ENCODE measurements at regions not wholly inside any gene's neighbourhood (a gene's known extent, or its start where the extent isn't known, plus 50 kb on each side); places are given as distances from the start of the nearest gene placed in this dataset.

DNA sequence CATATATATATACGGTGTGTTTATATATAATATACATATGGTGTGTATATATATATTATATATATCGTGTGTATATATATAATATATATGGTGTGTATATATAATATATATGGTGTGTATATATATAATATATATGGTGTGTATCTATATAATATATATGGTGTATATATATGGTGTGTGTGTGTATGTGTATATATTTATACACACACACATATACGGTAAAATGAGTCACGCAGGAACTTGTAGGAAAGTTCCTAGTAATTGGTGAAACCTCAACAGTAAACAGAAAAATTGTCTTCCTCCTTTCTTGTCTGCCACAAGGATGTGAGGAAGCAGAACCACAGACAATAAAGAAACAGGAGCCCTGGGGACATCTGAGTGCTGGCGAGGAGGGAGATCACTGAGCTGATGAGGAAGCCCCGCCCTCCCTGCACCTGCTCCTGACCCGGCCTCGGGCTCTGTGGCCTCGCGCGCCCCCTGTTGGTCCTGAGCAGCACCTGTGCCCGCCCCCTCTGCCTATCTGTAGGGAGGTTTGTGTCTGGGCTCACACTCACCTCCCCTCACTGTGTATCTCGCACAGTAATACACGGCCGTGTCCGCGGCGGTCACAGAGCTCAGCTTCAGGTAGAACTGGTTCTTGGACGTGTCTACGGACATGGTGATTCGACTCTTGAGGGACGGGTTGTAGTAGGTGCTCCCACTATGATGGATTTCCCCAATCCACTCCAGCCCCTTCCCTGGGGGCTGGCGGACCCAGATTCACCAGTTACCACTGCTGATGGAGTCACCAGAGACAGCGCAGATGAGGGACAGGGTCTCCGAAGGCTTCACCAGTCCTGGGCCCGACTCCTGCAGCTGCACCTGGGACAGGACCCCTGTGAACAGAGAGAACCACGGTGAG, 1079.4 kb downstream of the TMEM121 start:
- H2AFZ ChIP-seq (ENCODE audit: low read length), result no peak overlapping the region
- H3K27me3 ChIP-seq (ENCODE audit: low read length), result no peaks in the 10 kb centered on the region
- intact Hi-C loops (cut with micrococcal nuclease), result no loop called here
- no peaks in the 10 kb centered on the region for H3K36me3 ChIP-seq (ENCODE audit: low read depth, low read length)
- no peak overlapping the region for H3K4me2 ChIP-seq (ENCODE audit: low read length)
- TF ChIP-seq, protein P1, sequence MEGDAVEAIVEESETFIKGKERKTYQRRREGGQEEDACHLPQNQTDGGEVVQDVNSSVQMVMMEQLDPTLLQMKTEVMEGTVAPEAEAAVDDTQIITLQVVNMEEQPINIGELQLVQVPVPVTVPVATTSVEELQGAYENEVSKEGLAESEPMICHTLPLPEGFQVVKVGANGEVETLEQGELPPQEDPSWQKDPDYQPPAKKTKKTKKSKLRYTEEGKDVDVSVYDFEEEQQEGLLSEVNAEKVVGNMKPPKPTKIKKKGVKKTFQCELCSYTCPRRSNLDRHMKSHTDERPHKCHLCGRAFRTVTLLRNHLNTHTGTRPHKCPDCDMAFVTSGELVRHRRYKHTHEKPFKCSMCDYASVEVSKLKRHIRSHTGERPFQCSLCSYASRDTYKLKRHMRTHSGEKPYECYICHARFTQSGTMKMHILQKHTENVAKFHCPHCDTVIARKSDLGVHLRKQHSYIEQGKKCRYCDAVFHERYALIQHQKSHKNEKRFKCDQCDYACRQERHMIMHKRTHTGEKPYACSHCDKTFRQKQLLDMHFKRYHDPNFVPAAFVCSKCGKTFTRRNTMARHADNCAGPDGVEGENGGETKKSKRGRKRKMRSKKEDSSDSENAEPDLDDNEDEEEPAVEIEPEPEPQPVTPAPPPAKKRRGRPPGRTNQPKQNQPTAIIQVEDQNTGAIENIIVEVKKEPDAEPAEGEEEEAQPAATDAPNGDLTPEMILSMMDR (conservative IDR thresholded peaks at IDR 0.05; ENCODE audit: low read depth, low read length), result 0 out of 2 replicates have a peak, but pooled peaks have one; percentile 8
- TF ChIP-seq EZH2phosphoT487 (IDR thresholded peaks at IDR 0.05; ENCODE audit: borderline replicate concordance, low read length), result no peak
- H4K20me1 ChIP-seq (ENCODE audit: low read length), result no peaks in the 10 kb centered on the region
- H3K4me3 ChIP-seq (ENCODE audit: low read length), result no peak overlapping the region
- H3K9me2 ChIP-seq (replicated peaks; ENCODE audit: low read length), result no peaks in the 10 kb centered on the region
- BruUV-seq (replicated peaks), result no TSS peak
- no peaks in the 10 kb centered on the region for H3K9me3 ChIP-seq (ENCODE audit: low read length)
- POLR2A ChIA-PET (ENCODE audit: unreplicated experiment), result no interaction called here
- no peaks in the 10 kb centered on the region for H3F3A ChIP-seq (ENCODE audit: low read length, unreplicated experiment)
- H3K27ac ChIP-seq (ENCODE audit: low read length), result no peak overlapping the region
- no peaks in the 10 kb centered on the region for H3K79me2 ChIP-seq (ENCODE audit: low read length)
- CTCF ChIA-PET, result no interaction called here
- ATAC-seq, result no peak
- no peak overlapping the region for H3K9ac ChIP-seq (ENCODE audit: low read length)
- no peaks in the 10 kb centered on the region for H3K4me1 ChIP-seq (ENCODE audit: insufficient read depth, low read length)
- DNase-seq, result no peak

GRCh38 chr14:106606936-106607335, 1080.6 kb downstream of the TMEM121 start:
- H3K9me2 ChIP-seq (replicated peaks; ENCODE audit: low read length), result no peaks in the 10 kb centered on the region
- no TSS peak for BruUV-seq (replicated peaks)
- no peak for DNase-seq
- H3K4me3 ChIP-seq (ENCODE audit: low read length), result no peak overlapping the region
- H4K20me1 ChIP-seq (ENCODE audit: low read length), result no peaks in the 10 kb centered on the region
- H3K36me3 ChIP-seq (ENCODE audit: low read depth, low read length), result no peaks in the 10 kb centered on the region
- intact Hi-C loops (cut with micrococcal nuclease), result no loop called here
- H2AFZ ChIP-seq (ENCODE audit: low read length), result no peak overlapping the region
- H3K4me2 ChIP-seq (ENCODE audit: low read length), result no peak overlapping the region
- no peaks in the 10 kb centered on the region for H3K79me2 ChIP-seq (ENCODE audit: low read length)
- H3K27me3 ChIP-seq (ENCODE audit: low read length), result no peaks in the 10 kb centered on the region
- H3K4me1 ChIP-seq (ENCODE audit: insufficient read depth, low read length), result no peaks in the 10 kb centered on the region
- ChIA-PET CTCF (no interaction called here), POLR2A (ENCODE audit: unreplicated experiment) (no interaction called here)
- no peak overlapping the region for H3K27ac ChIP-seq (ENCODE audit: low read length)
- H3K9me3 ChIP-seq (ENCODE audit: low read length), result no peaks in the 10 kb centered on the region
- H3K9ac ChIP-seq (ENCODE audit: low read length), result no peak overlapping the region
- H3F3A ChIP-seq (ENCODE audit: low read length, unreplicated experiment), result no peaks in the 10 kb centered on the region
- TF ChIP-seq EZH2phosphoT487 (IDR thresholded peaks at IDR 0.05; ENCODE audit: borderline replicate concordance, low read length), result no peak
- TF ChIP-seq, protein P1 (conservative IDR thresholded peaks at IDR 0.05; ENCODE audit: low read depth, low read length), result no peak
- no peak for TF ChIP-seq EZH2 (IDR thresholded peaks at IDR 0.05; ENCODE audit: low read length, unreplicated experiment)
- ATAC-seq, result no peak

DNA sequence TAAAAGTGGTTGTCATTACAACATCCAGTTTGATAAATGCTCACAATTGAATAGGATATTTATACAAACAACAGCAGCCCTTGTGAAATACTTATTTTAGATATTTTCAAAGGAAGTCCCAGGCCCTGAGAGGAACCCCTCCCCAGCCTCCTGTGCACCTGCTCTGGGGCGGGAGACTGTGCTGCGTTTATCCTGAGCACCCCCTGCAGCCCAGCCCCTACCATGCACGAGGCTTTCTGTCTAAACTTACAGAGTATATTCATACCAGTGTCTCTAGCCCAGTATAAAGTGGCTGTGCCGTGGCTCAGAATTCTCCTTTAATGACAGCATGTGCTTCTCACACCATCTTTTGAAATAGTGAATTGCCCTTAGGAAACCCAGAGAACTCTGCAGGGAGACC, 1084.3 kb downstream of the TMEM121 start:
- Histone ChIP-seq H3K27me3 (ENCODE audit: low read length) (no peaks in the 10 kb centered on the region), H3K4me3 (ENCODE audit: low read length) (no peak overlapping the region), H3F3A (ENCODE audit: low read length, unreplicated experiment) (no peaks in the 10 kb centered on the region), H3K4me2 (ENCODE audit: low read length) (no peak overlapping the region), H3K79me2 (ENCODE audit: low read length) (no peaks in the 10 kb centered on the region), H4K20me1 (ENCODE audit: low read length) (no peaks in the 10 kb centered on the region), H3K9ac (ENCODE audit: low read length) (no peak overlapping the region), H2AFZ (ENCODE audit: low read length) (no peak overlapping the region), H3K9me2 (replicated peaks; ENCODE audit: low read length) (no peaks in the 10 kb centered on the region), H3K36me3 (ENCODE audit: low read depth, low read length) (no peaks in the 10 kb centered on the region), H3K27ac (ENCODE audit: low read length) (no peak overlapping the region), H3K9me3 (ENCODE audit: low read length) (0 out of 2 replicates have a peak, but pooled peaks cover 10% of the 10 kb centered on the region), H3K4me1 (ENCODE audit: insufficient read depth, low read length) (no peaks in the 10 kb centered on the region)
- no TSS peak for BruUV-seq (replicated peaks)
- CTCF ChIA-PET, result no interaction called here
- ATAC-seq (no peak), DNase-seq (no peak)
- TF ChIP-seq EZH2 (IDR thresholded peaks at IDR 0.05; ENCODE audit: low read length, unreplicated experiment) (no peak), EZH2phosphoT487 (IDR thresholded peaks at IDR 0.05; ENCODE audit: borderline replicate concordance, low read length) (no peak)
- TF ChIP-seq, protein P1 (conservative IDR thresholded peaks at IDR 0.05; ENCODE audit: low read depth, low read length), result no peak
- intact Hi-C loops (cut with micrococcal nuclease), result no loop called here
- POLR2A ChIA-PET (ENCODE audit: unreplicated experiment), result no interaction called here
